ENCODE measurements at regions not wholly inside any gene's neighbourhood (a gene's known extent, or its start where the extent isn't known, plus 50 kb on each side); places are given as distances from the start of the nearest gene placed in this dataset.

DNA sequence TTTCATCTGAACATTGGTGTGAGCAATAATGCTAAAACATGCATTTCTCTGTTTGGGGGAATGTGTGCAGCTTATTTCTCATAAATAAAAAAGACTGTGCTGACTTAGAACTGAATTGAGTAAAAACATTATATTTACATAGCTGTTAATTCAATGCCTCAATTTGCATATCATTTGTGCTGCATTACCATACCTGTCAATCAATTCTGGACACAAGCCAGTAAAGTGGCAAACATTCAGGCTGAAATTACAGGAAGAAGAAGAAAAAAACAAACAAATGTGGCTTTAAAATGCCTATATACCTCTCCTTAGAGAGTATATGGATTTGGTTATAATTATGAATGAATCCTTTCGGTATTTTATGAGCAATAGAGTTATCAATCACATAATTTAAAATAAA is 380.1 kb upstream of the GBE1 start:
- no peak overlapping the region for H4K12ac ChIP-seq (ENCODE audit: low read depth, low read length)
- H3K4me3 ChIP-seq (ENCODE audit: low read depth, low read length), result no peak overlapping the region
- no peak overlapping the region for H2BK5ac ChIP-seq (ENCODE audit: low read depth, low read length, poor library complexity)
- no peak overlapping the region for H3K23ac ChIP-seq (ENCODE audit: low read length)
- H2AK5ac ChIP-seq (ENCODE audit: low read length), result no peak overlapping the region
- H3K4ac ChIP-seq (ENCODE audit: low read depth, low read length), result no peak overlapping the region
- no peak overlapping the region for H4K8ac ChIP-seq (ENCODE audit: low read depth, low read length)
- no peak overlapping the region for H3K18ac ChIP-seq (ENCODE audit: low read length)
- H3K14ac ChIP-seq (ENCODE audit: low read length), result no peak overlapping the region
- no peaks in the 10 kb centered on the region for H3K79me2 ChIP-seq (ENCODE audit: control insufficient read depth, insufficient read depth, low read length, poor library complexity)
- no peaks in the 10 kb centered on the region for H3K4me1 ChIP-seq (ENCODE audit: control insufficient read depth in 1 of 2, insufficient read depth in 2 of 2, low read length in 2 of 2)
- no peak overlapping the region for H4K91ac ChIP-seq (ENCODE audit: low read depth, low read length)
- no peak overlapping the region for H2AFZ ChIP-seq (ENCODE audit: insufficient read depth, low read length, poor library complexity)
- H3K9me3 ChIP-seq (ENCODE audit: insufficient read depth, low read depth, low read length), result peaks cover 4% of the 10 kb centered on the region
- no peaks in the 10 kb centered on the region for H3K79me1 ChIP-seq (ENCODE audit: low read length)
- H3K27me3 ChIP-seq (ENCODE audit: insufficient read depth, low read length), result no peaks in the 10 kb centered on the region
- H2BK12ac ChIP-seq (ENCODE audit: low read length), result no peak overlapping the region
- no peaks in the 10 kb centered on the region for H3K36me3 ChIP-seq (ENCODE audit: control insufficient read depth in 1 of 2, insufficient read depth in 2 of 2, low read length in 2 of 2)
- no peak overlapping the region for H3K9ac ChIP-seq (ENCODE audit: low read length)
- no peak overlapping the region for H3K27ac ChIP-seq (ENCODE audit: low read depth, low read length)
- no peak for DNase-seq
- H2BK120ac ChIP-seq (ENCODE audit: insufficient read depth, low read length, poor library complexity), result no peak overlapping the region
- no CpG with 5 or more reads among the region's 1 CpG for WGBS (ENCODE audit: extremely low coverage, insufficient coverage, insufficient read length)
- H3K4me2 ChIP-seq (ENCODE audit: low read length), result no peak overlapping the region

DNA sequence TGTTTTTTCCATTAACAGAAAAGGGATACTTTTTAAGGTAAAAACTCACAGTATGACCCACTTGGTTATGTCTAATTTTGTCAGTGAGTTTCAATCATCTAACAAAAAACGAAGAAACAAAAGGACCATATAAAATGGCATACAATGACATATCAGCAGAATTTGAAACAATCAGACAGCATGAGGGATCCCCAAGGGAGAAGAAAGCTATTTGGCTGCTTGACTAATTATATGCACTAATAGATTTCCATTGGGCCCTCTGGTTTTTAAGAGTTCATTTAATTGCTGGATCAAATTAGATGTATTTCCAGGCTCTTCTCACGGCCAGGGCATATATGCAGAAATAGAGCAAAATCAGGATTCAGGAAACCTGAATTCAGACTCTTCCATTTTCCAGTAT is 376.4 kb upstream of the GBE1 start:
- peaks cover 4% of the 10 kb centered on the region for H3K9me3 ChIP-seq (ENCODE audit: insufficient read depth, low read depth, low read length)
- no peak overlapping the region for H4K12ac ChIP-seq (ENCODE audit: low read depth, low read length)
- no peak overlapping the region for H3K9ac ChIP-seq (ENCODE audit: low read length)
- H3K4ac ChIP-seq (ENCODE audit: low read depth, low read length), result no peak overlapping the region
- DNase-seq, result no peak
- no peak overlapping the region for H2BK12ac ChIP-seq (ENCODE audit: low read length)
- WGBS (ENCODE audit: extremely low coverage, insufficient coverage, insufficient read length), result no CpG with 5 or more reads among the region's 2 CpGs
- no peak overlapping the region for H3K23ac ChIP-seq (ENCODE audit: low read length)
- no peaks in the 10 kb centered on the region for H3K79me1 ChIP-seq (ENCODE audit: low read length)
- H2AK5ac ChIP-seq (ENCODE audit: low read length), result no peak overlapping the region
- no peak overlapping the region for H2BK120ac ChIP-seq (ENCODE audit: insufficient read depth, low read length, poor library complexity)
- H3K4me1 ChIP-seq (ENCODE audit: control insufficient read depth in 1 of 2, insufficient read depth in 2 of 2, low read length in 2 of 2), result no peaks in the 10 kb centered on the region
- no peaks in the 10 kb centered on the region for H3K36me3 ChIP-seq (ENCODE audit: control insufficient read depth in 1 of 2, insufficient read depth in 2 of 2, low read length in 2 of 2)
- H3K79me2 ChIP-seq (ENCODE audit: control insufficient read depth, insufficient read depth, low read length, poor library complexity), result no peaks in the 10 kb centered on the region
- no peak overlapping the region for H3K27ac ChIP-seq (ENCODE audit: low read depth, low read length)
- no peak overlapping the region for H4K91ac ChIP-seq (ENCODE audit: low read depth, low read length)
- no peak overlapping the region for H3K4me3 ChIP-seq (ENCODE audit: low read depth, low read length)
- H2BK5ac ChIP-seq (ENCODE audit: low read depth, low read length, poor library complexity), result no peak overlapping the region
- H3K18ac ChIP-seq (ENCODE audit: low read length), result no peak overlapping the region
- H3K14ac ChIP-seq (ENCODE audit: low read length), result no peak overlapping the region
- no peak overlapping the region for H2AFZ ChIP-seq (ENCODE audit: insufficient read depth, low read length, poor library complexity)
- H3K4me2 ChIP-seq (ENCODE audit: low read length), result no peak overlapping the region
- no peak overlapping the region for H4K8ac ChIP-seq (ENCODE audit: low read depth, low read length)
- no peaks in the 10 kb centered on the region for H3K27me3 ChIP-seq (ENCODE audit: insufficient read depth, low read length)

DNA sequence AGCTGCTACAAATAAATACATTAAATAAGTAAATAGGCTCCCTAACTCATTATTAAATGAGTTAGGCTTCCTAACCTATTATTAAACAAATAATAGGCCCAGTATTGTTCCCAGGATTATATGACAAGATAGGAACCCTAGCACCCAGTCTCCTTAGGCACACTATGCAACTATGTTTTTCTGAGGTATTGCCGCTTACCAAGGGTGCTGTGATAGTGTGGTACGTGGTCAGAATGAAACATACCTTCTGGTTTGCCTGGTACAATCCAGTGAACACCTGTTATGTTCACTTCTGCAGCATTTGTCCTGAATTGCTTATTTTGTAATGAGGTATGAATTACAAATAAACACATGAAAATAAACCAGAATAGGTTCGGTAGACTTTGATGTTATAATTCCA is 375.6 kb upstream of the GBE1 start:
- H3K79me2 ChIP-seq (ENCODE audit: control insufficient read depth, insufficient read depth, low read length, poor library complexity), result no peaks in the 10 kb centered on the region
- no peak overlapping the region for H3K14ac ChIP-seq (ENCODE audit: low read length)
- no peak overlapping the region for H3K4me3 ChIP-seq (ENCODE audit: low read depth, low read length)
- H4K12ac ChIP-seq (ENCODE audit: low read depth, low read length), result no peak overlapping the region
- no peak overlapping the region for H3K4ac ChIP-seq (ENCODE audit: low read depth, low read length)
- no peak overlapping the region for H4K91ac ChIP-seq (ENCODE audit: low read depth, low read length)
- no peak overlapping the region for H2BK120ac ChIP-seq (ENCODE audit: insufficient read depth, low read length, poor library complexity)
- no peak overlapping the region for H3K4me2 ChIP-seq (ENCODE audit: low read length)
- H2BK12ac ChIP-seq (ENCODE audit: low read length), result no peak overlapping the region
- no peak overlapping the region for H3K27ac ChIP-seq (ENCODE audit: low read depth, low read length)
- H3K36me3 ChIP-seq (ENCODE audit: control insufficient read depth in 1 of 2, insufficient read depth in 2 of 2, low read length in 2 of 2), result no peaks in the 10 kb centered on the region
- DNase-seq, result no peak
- H2AK5ac ChIP-seq (ENCODE audit: low read length), result no peak overlapping the region
- no peak overlapping the region for H3K18ac ChIP-seq (ENCODE audit: low read length)
- no peaks in the 10 kb centered on the region for H3K79me1 ChIP-seq (ENCODE audit: low read length)
- H3K23ac ChIP-seq (ENCODE audit: low read length), result no peak overlapping the region
- H3K4me1 ChIP-seq (ENCODE audit: control insufficient read depth in 1 of 2, insufficient read depth in 2 of 2, low read length in 2 of 2), result no peaks in the 10 kb centered on the region
- no peak overlapping the region for H2BK5ac ChIP-seq (ENCODE audit: low read depth, low read length, poor library complexity)
- no peaks in the 10 kb centered on the region for H3K27me3 ChIP-seq (ENCODE audit: insufficient read depth, low read length)
- H4K8ac ChIP-seq (ENCODE audit: low read depth, low read length), result no peak overlapping the region
- H3K9ac ChIP-seq (ENCODE audit: low read length), result no peak overlapping the region
- H3K9me3 ChIP-seq (ENCODE audit: insufficient read depth, low read depth, low read length), result peaks cover 4% of the 10 kb centered on the region
- WGBS (ENCODE audit: extremely low coverage, insufficient coverage, insufficient read length), result no CpG with 5 or more reads among the region's 3 CpGs
- H2AFZ ChIP-seq (ENCODE audit: insufficient read depth, low read length, poor library complexity), result no peak overlapping the region

DNA sequence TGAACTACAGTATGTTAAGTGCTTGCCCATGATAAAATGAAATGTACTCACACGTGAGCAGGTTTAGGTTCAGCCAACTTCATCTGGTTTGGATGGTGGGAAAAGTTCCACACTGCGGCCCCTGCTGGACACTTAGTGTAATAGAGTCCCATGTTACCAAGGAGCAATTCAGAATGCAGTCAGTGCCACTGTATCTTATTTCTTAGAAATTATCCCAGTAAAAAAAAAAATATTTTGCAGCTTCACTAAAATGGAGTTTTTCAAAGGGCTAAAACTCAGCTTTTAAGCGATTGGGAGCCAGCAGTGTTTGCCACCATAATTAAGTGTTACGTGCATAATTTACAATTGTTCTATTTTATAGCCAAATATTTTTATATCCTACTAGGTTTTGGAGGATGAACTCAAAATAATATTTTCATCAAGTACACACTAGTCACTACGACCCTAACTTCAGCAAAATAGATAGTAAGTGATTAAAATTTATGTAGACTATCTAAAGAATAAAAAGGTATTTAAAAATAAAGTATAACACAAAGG is 371.7 kb upstream of the GBE1 start:
- peak; percentile 41 to 75 for DNase-seq
- H3K79me2 ChIP-seq (ENCODE audit: control insufficient read depth, insufficient read depth, low read length, poor library complexity), result no peaks in the 10 kb centered on the region
- H2BK12ac ChIP-seq (ENCODE audit: low read length), result no peak overlapping the region
- H3K4ac ChIP-seq (ENCODE audit: low read depth, low read length), result no peak overlapping the region
- WGBS (ENCODE audit: extremely low coverage, insufficient coverage, insufficient read length), result no CpG with 5 or more reads among the region's 5 CpGs
- no peak overlapping the region for H4K91ac ChIP-seq (ENCODE audit: low read depth, low read length)
- H3K79me1 ChIP-seq (ENCODE audit: low read length), result no peaks in the 10 kb centered on the region
- no peak overlapping the region for H4K8ac ChIP-seq (ENCODE audit: low read depth, low read length)
- H3K27me3 ChIP-seq (ENCODE audit: insufficient read depth, low read length), result no peaks in the 10 kb centered on the region
- no peaks in the 10 kb centered on the region for H3K9me3 ChIP-seq (ENCODE audit: insufficient read depth, low read depth, low read length)
- no peak overlapping the region for H2AFZ ChIP-seq (ENCODE audit: insufficient read depth, low read length, poor library complexity)
- H3K4me3 ChIP-seq (ENCODE audit: low read depth, low read length), result no peak overlapping the region
- H4K12ac ChIP-seq (ENCODE audit: low read depth, low read length), result no peak overlapping the region
- H3K18ac ChIP-seq (ENCODE audit: low read length), result no peak overlapping the region
- H3K14ac ChIP-seq (ENCODE audit: low read length), result no peak overlapping the region
- no peak overlapping the region for H3K9ac ChIP-seq (ENCODE audit: low read length)
- H2BK120ac ChIP-seq (ENCODE audit: insufficient read depth, low read length, poor library complexity), result no peak overlapping the region
- H3K36me3 ChIP-seq (ENCODE audit: control insufficient read depth in 1 of 2, insufficient read depth in 2 of 2, low read length in 2 of 2), result no peaks in the 10 kb centered on the region
- no peak overlapping the region for H2AK5ac ChIP-seq (ENCODE audit: low read length)
- H3K27ac ChIP-seq (ENCODE audit: low read depth, low read length), result no peak overlapping the region
- H3K23ac ChIP-seq (ENCODE audit: low read length), result no peak overlapping the region
- no peak overlapping the region for H3K4me2 ChIP-seq (ENCODE audit: low read length)
- no peaks in the 10 kb centered on the region for H3K4me1 ChIP-seq (ENCODE audit: control insufficient read depth in 1 of 2, insufficient read depth in 2 of 2, low read length in 2 of 2)
- H2BK5ac ChIP-seq (ENCODE audit: low read depth, low read length, poor library complexity), result no peak overlapping the region

Measured in trophoblast cell (in vitro differentiated cells and primary cell).